Fibroblast of villous mesenchyme (primary cell): ENCODE measurements at regions not wholly inside any gene's neighbourhood (a gene's known extent, or its start where the extent isn't known, plus 50 kb on each side); places are given as distances from the start of the nearest gene placed in this dataset.

ENCODE experiments used
- DNase-seq: peaks from one replicate; pipeline ENCODE4 v3.0.0-alpha.2; 2010; ENCODE audit warnings: low read depth
- H3K4me3 ChIP-seq: 2 replicates; pipeline ENCODE4 v1.5.1; 2011; ENCODE audit warnings: low read depth, mild to moderate bottlenecking, low read length
- TF ChIP-seq, protein P1 (sequence below): IDR thresholded peaks from 2 replicates; pipeline ENCODE4 v1.5.1; 2012; ENCODE audit warnings: low read depth, mild to moderate bottlenecking, low read length; ENCODE audit not compliant: insufficient read depth

DNA sequence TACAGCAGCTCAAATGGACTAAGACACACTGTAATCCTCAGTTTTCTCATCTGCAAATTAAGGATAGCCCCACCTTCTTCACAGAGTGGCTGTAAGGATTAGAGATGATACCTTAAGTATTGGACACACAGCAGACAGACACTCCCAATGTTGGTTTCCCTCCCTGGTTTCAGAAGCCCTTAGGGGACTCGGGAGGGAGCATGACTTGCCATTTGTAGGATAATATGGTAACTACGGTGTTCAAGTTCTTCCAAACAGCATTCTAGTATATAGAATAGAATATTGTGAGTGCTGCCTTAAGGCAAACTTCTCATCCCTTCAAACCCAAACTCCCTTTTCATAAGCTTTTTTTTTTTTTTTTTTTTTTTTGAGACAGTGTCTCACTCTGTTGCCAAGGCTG is 101.9 kb downstream of the COPRS start:
- no peak for DNase-seq
- TF ChIP-seq, protein P1, sequence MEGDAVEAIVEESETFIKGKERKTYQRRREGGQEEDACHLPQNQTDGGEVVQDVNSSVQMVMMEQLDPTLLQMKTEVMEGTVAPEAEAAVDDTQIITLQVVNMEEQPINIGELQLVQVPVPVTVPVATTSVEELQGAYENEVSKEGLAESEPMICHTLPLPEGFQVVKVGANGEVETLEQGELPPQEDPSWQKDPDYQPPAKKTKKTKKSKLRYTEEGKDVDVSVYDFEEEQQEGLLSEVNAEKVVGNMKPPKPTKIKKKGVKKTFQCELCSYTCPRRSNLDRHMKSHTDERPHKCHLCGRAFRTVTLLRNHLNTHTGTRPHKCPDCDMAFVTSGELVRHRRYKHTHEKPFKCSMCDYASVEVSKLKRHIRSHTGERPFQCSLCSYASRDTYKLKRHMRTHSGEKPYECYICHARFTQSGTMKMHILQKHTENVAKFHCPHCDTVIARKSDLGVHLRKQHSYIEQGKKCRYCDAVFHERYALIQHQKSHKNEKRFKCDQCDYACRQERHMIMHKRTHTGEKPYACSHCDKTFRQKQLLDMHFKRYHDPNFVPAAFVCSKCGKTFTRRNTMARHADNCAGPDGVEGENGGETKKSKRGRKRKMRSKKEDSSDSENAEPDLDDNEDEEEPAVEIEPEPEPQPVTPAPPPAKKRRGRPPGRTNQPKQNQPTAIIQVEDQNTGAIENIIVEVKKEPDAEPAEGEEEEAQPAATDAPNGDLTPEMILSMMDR: no peak
- H3K4me3 ChIP-seq: no peak overlapping the region

DNA sequence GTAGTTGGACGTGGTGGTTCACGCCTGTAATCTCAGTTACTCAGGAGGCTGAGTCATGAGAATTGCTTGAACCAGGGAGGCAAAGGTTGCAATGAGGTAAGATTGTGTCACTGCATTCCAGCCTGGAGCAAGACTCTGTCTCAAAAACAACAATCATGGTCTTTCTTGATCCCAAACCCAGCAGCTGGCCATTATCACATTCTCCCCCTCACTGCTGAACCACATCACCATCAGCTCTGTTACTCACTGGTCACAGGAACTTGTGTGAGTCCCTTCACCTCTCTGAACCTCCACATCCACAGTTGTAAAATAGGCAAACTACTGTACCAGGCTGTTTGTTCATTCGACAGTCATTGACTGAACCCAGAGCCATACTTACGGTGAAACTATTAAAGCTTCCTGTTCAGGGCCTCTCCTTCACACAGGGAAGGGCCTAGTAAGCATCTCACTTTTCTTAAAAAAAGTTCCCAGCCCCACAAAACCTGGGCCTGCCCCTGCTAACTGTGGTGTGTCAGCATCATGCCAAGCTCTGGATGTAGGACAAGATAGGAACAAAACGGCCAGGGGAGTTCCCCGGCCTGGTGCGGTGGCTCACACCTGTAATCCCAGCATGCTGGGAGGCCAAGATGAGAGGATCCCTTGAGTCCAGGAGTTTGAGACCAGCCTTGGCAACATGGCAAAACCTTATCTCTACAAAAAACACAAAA is 104.7 kb downstream of the COPRS start:
- TF ChIP-seq, protein P1: no peak
- H3K4me3 ChIP-seq: no peak overlapping the region
- DNase-seq: peak; percentile 91

DNA sequence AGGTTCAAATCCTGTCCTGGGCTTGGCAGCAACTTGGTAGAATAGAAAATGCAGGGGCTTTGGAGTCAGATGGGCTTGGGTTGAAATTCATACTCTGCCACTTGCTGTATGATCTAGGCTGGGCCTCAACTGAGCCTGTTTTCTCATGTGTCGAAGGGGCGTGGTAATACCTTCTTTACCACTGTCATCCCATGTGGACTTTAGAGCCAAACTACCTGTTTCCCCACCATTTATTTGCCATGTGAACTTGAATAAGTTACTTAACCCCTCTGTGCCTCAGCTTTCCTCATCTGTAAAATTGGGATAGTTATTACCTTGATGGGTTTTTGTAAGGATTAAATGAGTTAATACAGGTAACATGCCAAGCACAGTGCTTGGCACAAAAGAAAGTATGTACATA is 106.0 kb downstream of the COPRS start:
- DNase-seq: no peak
- no peak overlapping the region for H3K4me3 ChIP-seq
- TF ChIP-seq, protein P1: no peak

DNA sequence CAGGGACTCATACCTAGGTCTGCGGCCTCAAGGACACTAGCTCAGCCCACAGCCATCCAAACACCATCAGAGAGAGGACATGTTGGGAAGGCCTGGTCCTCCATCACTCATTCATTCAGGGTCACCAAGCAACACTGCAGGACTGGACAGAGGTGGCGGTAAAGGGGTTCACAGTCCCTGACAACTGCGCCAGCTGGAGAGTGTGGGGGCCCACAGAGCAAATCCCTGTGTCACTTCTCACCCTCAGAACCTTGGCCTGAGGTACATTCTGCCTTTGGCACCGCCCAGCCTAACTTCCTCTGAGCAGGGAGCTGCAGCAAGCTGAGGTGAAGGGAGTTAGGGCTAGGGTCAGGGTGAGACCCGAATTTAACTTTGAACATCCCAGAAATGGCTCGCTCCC is 106.5 kb downstream of the COPRS start:
- H3K4me3 ChIP-seq: no peak overlapping the region
- no peak for DNase-seq
- TF ChIP-seq, protein P1: no peak

DNA sequence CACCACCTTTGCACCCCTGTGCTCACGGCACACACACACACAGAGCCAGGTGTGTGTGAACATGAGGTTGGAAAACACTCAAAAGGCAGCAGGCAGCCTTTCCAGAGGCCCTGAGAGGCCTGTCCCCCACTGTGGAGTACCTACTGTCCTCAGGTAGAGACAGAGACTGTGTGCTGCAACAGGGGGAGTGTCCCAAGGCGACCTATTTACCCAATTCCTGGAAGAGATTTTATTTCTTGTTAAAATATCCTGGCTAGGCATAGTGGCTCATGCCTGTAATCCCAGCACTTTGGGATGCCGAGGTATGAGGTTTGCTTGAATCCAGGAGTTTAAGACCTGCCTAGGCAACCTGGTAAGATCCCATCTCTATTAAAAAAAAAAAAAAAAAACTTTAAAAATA is 108.5 kb downstream of the COPRS start:
- no peak overlapping the region for H3K4me3 ChIP-seq
- DNase-seq: no peak
- TF ChIP-seq, protein P1: no peak

DNA sequence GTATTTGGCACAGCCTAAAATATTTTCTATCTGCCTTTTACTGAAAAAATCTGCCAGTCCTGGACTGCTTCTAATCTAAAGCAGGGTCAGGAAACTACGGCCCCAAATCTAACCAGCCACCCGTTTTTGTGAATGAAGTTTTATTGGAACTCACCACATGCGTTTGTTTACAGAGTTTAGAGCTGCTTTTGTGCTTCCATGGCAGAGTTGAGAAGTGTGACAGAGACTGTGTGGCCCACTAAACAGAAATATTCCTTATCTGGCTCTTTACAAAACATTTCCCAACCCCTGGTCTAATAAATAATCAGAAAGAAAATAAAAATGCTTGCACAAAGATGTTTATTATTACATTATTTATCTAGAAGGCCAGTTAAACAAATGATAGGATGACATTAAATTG is 110.2 kb downstream of the COPRS start:
- peak; percentile 53 for DNase-seq
- no peak overlapping the region for H3K4me3 ChIP-seq
- TF ChIP-seq, protein P1: no peak
